K562 (cell line): ENCODE measurements at regions not wholly inside any gene's neighbourhood (a gene's known extent, or its start where the extent isn't known, plus 50 kb on each side); places are given as distances from the start of the nearest gene placed in this dataset.

Experiments used
- ATAC-seq: fragments of 200-7000 bp; cut with Tn5 transposase; 3 replicates; pipeline ENCODE4 v1.9.1; 2020; ENCODE audit warnings: moderate library complexity
- BruUV-seq: library from RNA; stranded (reverse); fragments of 400-500 nt; replicated peaks from 2 replicates; lab custom pipeline; 2021; lab: Mats Ljungman, UMichigan
- CTCF ChIA-PET: fragments of 300-600 bp; formaldehyde crosslinking; extraction: SDS; loops from one replicate; lab custom pipeline; 2021; ENCODE audit warnings: low intra/inter-chr PET ratio; lab: Yijun Ruan, JAX
- POLR2A ChIA-PET: fragments of 300-600, 350-650 bp; sonication (Branson Sonifier 250); formaldehyde crosslinking; extraction: SDS; loops from one replicate; lab custom pipeline; 2021; ENCODE audit warnings: antibody characterized with exemption, inconsistent platforms; lab: Yijun Ruan, JAX
- DNase-seq, 4 experiments: peaks; one replicate each; pipeline versions ENCODE4 v3.0.0 to v3.0.0-alpha.2; 2011 to 2018; ENCODE audit warnings: low spot score in 3 of 4, mixed read lengths in 3 of 4; ENCODE audit errors: extremely low read depth in 1 of 4
- FAIRE-seq: peaks from 2 replicates; lab custom pipeline; 2011; peaks lifted over from hg19 to GRCh38; lab: Jason Lieb, UNC
- H2AFZ ChIP-seq: 2 replicates; pipeline ENCODE4 v1.6.0; 2011; ENCODE audit warnings: low read depth, low read length, control low read depth, inconsistent platforms
- H3K27ac ChIP-seq: fragments of 200-600 bp; 3 replicates; pipeline ENCODE4 v1.8.0; 2011; ENCODE audit warnings: low read depth, mild to moderate bottlenecking, control low read depth, inconsistent platforms, low read length, moderate library complexity, mixed read lengths; ENCODE audit errors: extremely low read depth
- H3K27me3 ChIP-seq, 2 experiments: fragments of 300-600 bp in 1 of 2; 2 replicates in 1 of 2; 3 replicates in 1 of 2; pipeline versions ENCODE4 v1.6.0 to v1.8.0; 2011; ENCODE audit warnings: inconsistent platforms in 2 of 2, low read length in 2 of 2, mild to moderate bottlenecking in 1 of 2, mixed read lengths in 1 of 2, moderate library complexity in 1 of 2; ENCODE audit not compliant: control insufficient read depth in 2 of 2, insufficient read depth in 2 of 2
- H3K36me3 ChIP-seq: fragments of 300-600 bp; 3 replicates; pipeline ENCODE4 v1.8.0; 2011; ENCODE audit warnings: mild to moderate bottlenecking, low read length, inconsistent platforms; ENCODE audit not compliant: control insufficient read depth, insufficient read depth
- H3K4me1 ChIP-seq, 2 experiments: fragments of 200-600 bp in 1 of 2; replicated peaks in 1 of 2; 2 replicates in 1 of 2; 3 replicates in 1 of 2; pipeline versions ENCODE4 v1.5.1 to v1.8.0; 2011; ENCODE audit warnings: inconsistent platforms in 2 of 2, low read length in 2 of 2, mild to moderate bottlenecking in 1 of 2, mixed read lengths in 1 of 2, moderate library complexity in 1 of 2; ENCODE audit not compliant: control insufficient read depth in 2 of 2, insufficient read depth in 2 of 2
- H3K4me2 ChIP-seq: 2 replicates; pipeline ENCODE4 v1.6.1; 2011; ENCODE audit warnings: low read length, control low read depth, inconsistent platforms, mixed read lengths; ENCODE audit not compliant: insufficient read depth
- H3K4me3 ChIP-seq: fragments of 200-600 bp; sonication (generic), shearing (Covaris generic); 2 replicates; pipeline ENCODE4 v1.5.1; 2016; ENCODE audit warnings: control low read depth, inconsistent platforms
- H3K79me2 ChIP-seq: fragments of 200-600 bp; 3 replicates; pipeline ENCODE4 v1.8.0; 2011; ENCODE audit warnings: low read length, inconsistent platforms; ENCODE audit not compliant: control insufficient read depth, insufficient read depth
- H3K9ac ChIP-seq, 2 experiments: 2 replicates each; pipeline versions ENCODE4 v1.6.0 to v1.6.1; 2011; ENCODE audit warnings: low read depth in 2 of 2, low read length in 2 of 2, control low read depth in 1 of 2, inconsistent platforms in 1 of 2, mild to moderate bottlenecking in 1 of 2, mixed read lengths in 1 of 2; ENCODE audit not compliant: insufficient read depth in 1 of 2
- H3K9me1 ChIP-seq: one replicate; pipeline ENCODE4 v1.6.0; 2011; ENCODE audit warnings: inconsistent platforms, mild to moderate bottlenecking, low read length, moderate library complexity; ENCODE audit not compliant: control insufficient read depth, insufficient read depth
- H3K9me3 ChIP-seq: replicated peaks from 2 replicates; pipeline ENCODE4 v1.5.1; 2011; ENCODE audit warnings: low read depth, low read length, inconsistent platforms; ENCODE audit not compliant: control insufficient read depth, insufficient read depth
- H4K20me1 ChIP-seq: replicated peaks from 2 replicates; pipeline ENCODE4 v1.6.1; 2011; ENCODE audit warnings: low read length, inconsistent platforms, mixed read lengths; ENCODE audit not compliant: control insufficient read depth, insufficient read depth
- BMI1 ChIP-seq: fragments of 150-350 bp; IDR thresholded peaks from 2 replicates; pipeline ENCODE4 v1.6.1; 2014; ENCODE audit warnings: low read length
- CBX1 ChIP-seq: sonication (generic); IDR thresholded peaks from 2 replicates; pipeline ENCODE4 v1.6.1; 2016; ENCODE audit warnings: antibody characterized with exemption, low read depth, mild to moderate bottlenecking
- CHCHD3 ChIP-seq: fragments of 250-450 bp; sonication (Bioruptor Pico); IDR thresholded peaks from 2 replicates; pipeline ENCODE4 v2.1.2; 2022; ENCODE audit warnings: mild to moderate bottlenecking
- CTCFL ChIP-seq: IDR thresholded peaks from 2 replicates; pipeline ENCODE4 v1.6.1; 2011; ENCODE audit warnings: borderline replicate concordance, low read depth, mild to moderate bottlenecking, moderate library complexity, low read length; ENCODE audit not compliant: insufficient read depth, poor library complexity, severe bottlenecking
- FOS ChIP-seq: IDR thresholded peaks from 3 replicates; pipeline ENCODE4 v1.6.1; 2011; ENCODE audit not compliant: insufficient read length; ENCODE audit errors: extremely low read depth
- FOXK1 ChIP-seq: sonication (generic); formaldehyde crosslinking; IDR thresholded peaks from 2 replicates; pipeline ENCODE4 v1.8.0; 2022; ENCODE audit warnings: missing genetic modification reagents, mild to moderate bottlenecking, borderline replicate concordance
- IRF2 ChIP-seq: sonication (generic); formaldehyde crosslinking; IDR thresholded peaks from 2 replicates; pipeline ENCODE4 v1.8.1; 2022; ENCODE audit warnings: mild to moderate bottlenecking, missing genetic modification reagents
- MXI1 ChIP-seq: IDR thresholded peaks from 2 replicates; pipeline ENCODE4 v1.6.1; 2011; ENCODE audit warnings: low read depth, mild to moderate bottlenecking, improper control_type of control experiment, low read length
- PCBP2 ChIP-seq: fragments of 200-400 bp; formaldehyde crosslinking; IDR thresholded peaks from 2 replicates; pipeline ENCODE4 v1.6.1; 2018; ENCODE audit warnings: low read length, low read depth, mild to moderate bottlenecking, moderate library complexity; ENCODE audit not compliant: poor library complexity, severe bottlenecking
- TRIM28 ChIP-seq: fragments of 450-650 bp; IDR thresholded peaks from 2 replicates; pipeline ENCODE4 v1.6.1; 2017
- ZFPM2 ChIP-seq: fragments of 250-450 bp; sonication (Bioruptor Pico); IDR thresholded peaks from 2 replicates; pipeline ENCODE4 v1.5.1; 2022; ENCODE audit warnings: mild to moderate bottlenecking
- ZNF217 ChIP-seq: sonication (generic); formaldehyde crosslinking; IDR thresholded peaks from 2 replicates; pipeline ENCODE4 v1.8.0; 2022; ENCODE audit warnings: mild to moderate bottlenecking, missing genetic modification reagents
- ZNF274 ChIP-seq: IDR thresholded peaks from 2 replicates; pipeline ENCODE4 v1.6.1; 2011; ENCODE audit warnings: low read depth, mild to moderate bottlenecking, low read length, moderate library complexity, borderline replicate concordance
- ZNF324 ChIP-seq: fragments of 250-450 bp; sonication (Bioruptor Pico); IDR thresholded peaks from 2 replicates; pipeline ENCODE4 v1.4.0; 2020; ENCODE audit warnings: mild to moderate bottlenecking
- ZNF384 ChIP-seq: IDR thresholded peaks from 2 replicates; pipeline ENCODE4 v1.6.1; 2012; ENCODE audit warnings: low read depth, low read length, improper control_type of control experiment
- ZNF408 ChIP-seq: fragments of 250-450 bp; sonication (Bioruptor Pico); IDR thresholded peaks from 2 replicates; pipeline ENCODE4 v1.4.0; 2020; ENCODE audit warnings: low read depth, mild to moderate bottlenecking, moderate library complexity
- in situ Hi-C: fragments of 300-500 bp; cut with MboI; formaldehyde crosslinking; loops from 4 replicates; pipeline ENCODE4 v1.15.0; 2018; ENCODE audit warnings: inconsistent platforms, mixed read lengths
- intact Hi-C: fragments of 100-400 bp; cut with micrococcal nuclease; formaldehyde crosslinking; loops from 2 replicates; pipeline ENCODE4 v1.14.2; 2022
- TF ChIP-seq, protein P1 (sequence below): sonication (generic); formaldehyde crosslinking; IDR thresholded peaks from 2 replicates; pipeline ENCODE4 v1.8.0; 2022; ENCODE audit warnings: mild to moderate bottlenecking, missing genetic modification reagents

- ChIA-PET CTCF (no interaction called here), POLR2A (no interaction called here)
- TF ChIP-seq ZNF324 = no peak
- no peak for TF ChIP-seq CBX1
- no peak for TF ChIP-seq ZNF274
- no peak for TF ChIP-seq CTCFL
- TF ChIP-seq, protein P1, sequence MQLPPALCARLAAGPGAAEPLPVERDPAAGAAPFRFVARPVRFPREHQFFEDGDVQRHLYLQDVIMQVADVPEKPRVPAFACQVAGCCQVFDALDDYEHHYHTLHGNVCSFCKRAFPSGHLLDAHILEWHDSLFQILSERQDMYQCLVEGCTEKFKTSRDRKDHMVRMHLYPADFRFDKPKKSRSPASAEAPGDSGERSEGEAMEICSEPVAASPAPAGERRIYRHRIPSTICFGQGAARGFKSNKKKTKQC = no peak
- no peak for TF ChIP-seq ZNF384
- TF ChIP-seq ZNF217 (CRISPR knock-in tag) = no peak
- TF ChIP-seq TRIM28 = no peak
- TF ChIP-seq PCBP2 = no peak
- TF ChIP-seq BMI1 = no peak
- no peak for TF ChIP-seq IRF2
- no peak for TF ChIP-seq MXI1
- TF ChIP-seq ZNF408 (CRISPR knock-in tag) = no peak
- TF ChIP-seq FOS = no peak
- no peak for TF ChIP-seq ZFPM2 (CRISPR knock-in tag)
- TF ChIP-seq CHCHD3 (CRISPR knock-in tag) = no peak
- no peak for TF ChIP-seq FOXK1 (CRISPR knock-in tag)
- Histone ChIP-seq H3K4me2 (no peak overlapping the region), H4K20me1 (no peaks in the 10 kb centered on the region), H3K4me1 (no peaks in the 10 kb centered on the region), H3K36me3 (no peaks in the 10 kb centered on the region), H3K27ac (no peak overlapping the region), H3K9ac (no peak overlapping the region), H3K9me3 (no peaks in the 10 kb centered on the region), H3K27me3 (no peaks in the 10 kb centered on the region), H3K9me1 (no peaks in the 10 kb centered on the region), H3K4me3 (no peak overlapping the region), H2AFZ (no peak overlapping the region), H3K79me2 (no peaks in the 10 kb centered on the region)
- FAIRE-seq (no peak), ATAC-seq (no peak), DNase-seq (no peak)
- intact Hi-C loops (no loop called here), in situ Hi-C loops (no loop called here)
- no TSS peak for BruUV-seq
Measured at GRCh38 chr12:38253778-38254177, 62.8 kb upstream of the ALG10B start.
